Panc1 (cell line): ENCODE measurements at regions not wholly inside any gene's neighbourhood (a gene's known extent, or its start where the extent isn't known, plus 50 kb on each side); places are given as distances from the start of the nearest gene placed in this dataset.

Experiments
- ATAC-seq: fragments of 200-7000 bp; cut with Tn5 transposase; 2 replicates; pipeline ENCODE4 v1.9.1; 2020; ENCODE audit warnings: mild to moderate bottlenecking, moderate library complexity
- BruUV-seq: library from RNA; stranded (reverse); fragments of 400-500 nt; replicated peaks from 2 replicates; lab custom pipeline; 2021; lab: Mats Ljungman, UMichigan
- CTCF ChIA-PET: fragments of 300-600 bp; sonication (Branson Sonifier 250); formaldehyde crosslinking; loops from one replicate; lab custom pipeline; 2022; ENCODE audit warnings: antibody characterized with exemption; lab: Charles Lee
- POLR2A ChIA-PET: fragments of 300-600 bp; sonication (Branson Sonifier 250); formaldehyde crosslinking; loops from one replicate; lab custom pipeline; 2022; ENCODE audit warnings: antibody characterized with exemption; lab: Charles Lee
- DNase-seq: peaks from one replicate; pipeline ENCODE4 v3.0.0-alpha.2; 2010; ENCODE audit warnings: low read depth, low spot score
- H3K27ac ChIP-seq: 2 replicates; pipeline ENCODE4 v1.5.1; 2011; ENCODE audit warnings: mild to moderate bottlenecking, low read length, inconsistent platforms
- H3K27me3 ChIP-seq: fragments of 200-500 bp; sonication (Bioruptor generic); 2 replicates; pipeline ENCODE4 v1.6.0; 2014; ENCODE audit warnings: low read length, inconsistent platforms; ENCODE audit not compliant: control insufficient read depth, insufficient read depth
- H3K36me3 ChIP-seq: fragments of 200-500 bp; sonication (Bioruptor generic); 2 replicates; pipeline ENCODE4 v1.5.1; 2014; ENCODE audit warnings: inconsistent platforms, mild to moderate bottlenecking, low read length, moderate library complexity; ENCODE audit not compliant: control insufficient read depth, insufficient read depth
- H3K4me1 ChIP-seq: 2 replicates; pipeline ENCODE4 v1.5.1; 2011; ENCODE audit warnings: inconsistent platforms, mild to moderate bottlenecking, low read length, moderate library complexity; ENCODE audit not compliant: control insufficient read depth, insufficient read depth
- H3K4me3 ChIP-seq, 2 experiments: 2 replicates each; pipeline ENCODE4 v1.5.1; 2011 to 2012; ENCODE audit warnings: low read depth in 2 of 2, low read length in 2 of 2, mild to moderate bottlenecking in 2 of 2, inconsistent platforms in 1 of 2, moderate library complexity in 1 of 2
- H3K9me3 ChIP-seq: fragments of 200-500 bp; sonication (Bioruptor generic); 2 replicates; pipeline ENCODE4 v1.5.1; 2014; ENCODE audit warnings: low read depth, mild to moderate bottlenecking, inconsistent platforms, low read length, moderate library complexity; ENCODE audit not compliant: control insufficient read depth, insufficient read depth
- POLR2AphosphoS5 ChIP-seq: IDR thresholded peaks from 2 replicates; pipeline ENCODE4 v1.6.1; 2012; ENCODE audit warnings: mild to moderate bottlenecking, low read depth, low read length, moderate library complexity
- TCF7L2 ChIP-seq: IDR thresholded peaks from 2 replicates; pipeline ENCODE4 v1.6.1; 2011; ENCODE audit warnings: mild to moderate bottlenecking, low read depth, low read length, inconsistent platforms
- in situ Hi-C: cut with HindIII; loops from 2 replicates; pipeline ENCODE4 v1.10.0; 2016; ENCODE audit warnings: low sequenced_read_pairs, low pct_unique_long_range_greater_than_20kb
- intact Hi-C: fragments of 100-400 bp; cut with micrococcal nuclease; formaldehyde crosslinking; loops from one replicate; pipeline ENCODE4 v1.10.0; 2022; ENCODE audit not compliant: unreplicated experiment
- TF ChIP-seq, protein P1 (sequence below), 2 experiments: IDR thresholded peaks; 2 replicates each; pipeline ENCODE4 v1.6.1; 2011 to 2012; ENCODE audit warnings: low read depth in 2 of 2, control low read depth in 1 of 2, low read length in 1 of 2, mild to moderate bottlenecking in 1 of 2, moderate library complexity in 1 of 2; ENCODE audit not compliant: insufficient read depth in 1 of 2
- TF ChIP-seq, protein P2 (sequence below): fragments of 450-650 bp; IDR thresholded peaks from 2 replicates; pipeline ENCODE4 v1.5.1; 2017; ENCODE audit warnings: mild to moderate bottlenecking

DNA sequence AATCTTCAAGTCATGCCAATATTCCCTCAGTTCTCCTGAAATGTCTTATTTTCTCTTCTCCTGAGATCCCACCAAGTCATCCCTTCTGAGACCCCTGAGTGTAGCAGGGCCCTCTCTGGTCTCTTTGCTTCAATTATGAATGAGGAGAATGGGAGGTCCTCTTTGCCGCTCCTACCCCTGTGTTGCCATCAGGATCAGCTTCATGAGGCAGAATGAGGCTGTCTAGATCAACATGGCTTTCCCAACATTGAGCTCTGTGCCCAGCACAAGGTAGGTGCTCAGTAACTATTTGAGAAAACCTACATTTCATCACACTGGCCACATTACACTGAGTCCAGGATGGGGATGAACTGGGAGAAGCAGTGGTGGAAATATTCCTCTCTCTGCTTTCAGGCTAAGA is 107.2 kb downstream of the ZNF280B start:
- DNase-seq = no peak
- no peak for ATAC-seq
- POLR2A ChIA-PET = no interaction called here
- Histone ChIP-seq H3K9me3 (no peaks in the 10 kb centered on the region), H3K4me1 (peaks cover 4% of the 10 kb centered on the region; the same call in 1 of the 2 replicates), H3K27me3 (no peaks in the 10 kb centered on the region), H3K27ac (no peak overlapping the region), H3K36me3 (no peaks in the 10 kb centered on the region), H3K4me3 (no peak overlapping the region)
- BruUV-seq = no TSS peak
- CTCF ChIA-PET = no interaction called here
- TF ChIP-seq, protein P1, sequence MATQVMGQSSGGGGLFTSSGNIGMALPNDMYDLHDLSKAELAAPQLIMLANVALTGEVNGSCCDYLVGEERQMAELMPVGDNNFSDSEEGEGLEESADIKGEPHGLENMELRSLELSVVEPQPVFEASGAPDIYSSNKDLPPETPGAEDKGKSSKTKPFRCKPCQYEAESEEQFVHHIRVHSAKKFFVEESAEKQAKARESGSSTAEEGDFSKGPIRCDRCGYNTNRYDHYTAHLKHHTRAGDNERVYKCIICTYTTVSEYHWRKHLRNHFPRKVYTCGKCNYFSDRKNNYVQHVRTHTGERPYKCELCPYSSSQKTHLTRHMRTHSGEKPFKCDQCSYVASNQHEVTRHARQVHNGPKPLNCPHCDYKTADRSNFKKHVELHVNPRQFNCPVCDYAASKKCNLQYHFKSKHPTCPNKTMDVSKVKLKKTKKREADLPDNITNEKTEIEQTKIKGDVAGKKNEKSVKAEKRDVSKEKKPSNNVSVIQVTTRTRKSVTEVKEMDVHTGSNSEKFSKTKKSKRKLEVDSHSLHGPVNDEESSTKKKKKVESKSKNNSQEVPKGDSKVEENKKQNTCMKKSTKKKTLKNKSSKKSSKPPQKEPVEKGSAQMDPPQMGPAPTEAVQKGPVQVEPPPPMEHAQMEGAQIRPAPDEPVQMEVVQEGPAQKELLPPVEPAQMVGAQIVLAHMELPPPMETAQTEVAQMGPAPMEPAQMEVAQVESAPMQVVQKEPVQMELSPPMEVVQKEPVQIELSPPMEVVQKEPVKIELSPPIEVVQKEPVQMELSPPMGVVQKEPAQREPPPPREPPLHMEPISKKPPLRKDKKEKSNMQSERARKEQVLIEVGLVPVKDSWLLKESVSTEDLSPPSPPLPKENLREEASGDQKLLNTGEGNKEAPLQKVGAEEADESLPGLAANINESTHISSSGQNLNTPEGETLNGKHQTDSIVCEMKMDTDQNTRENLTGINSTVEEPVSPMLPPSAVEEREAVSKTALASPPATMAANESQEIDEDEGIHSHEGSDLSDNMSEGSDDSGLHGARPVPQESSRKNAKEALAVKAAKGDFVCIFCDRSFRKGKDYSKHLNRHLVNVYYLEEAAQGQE (IDR thresholded peaks at IDR 0.05; ENCODE audit: insufficient read depth in 1 of 2, low read depth in 2 of 2, low read length in 1 of 2) = no peak
- intact Hi-C loops (no loop called here), in situ Hi-C loops (no loop called here)

- H3K9me3 ChIP-seq = no peaks in the 10 kb centered on the region
- no peaks in the 10 kb centered on the region for H3K36me3 ChIP-seq
- ChIA-PET CTCF (no interaction called here), POLR2A (no interaction called here)
- H3K27me3 ChIP-seq = peaks cover under 1% of the 10 kb centered on the region; the same call in 1 of the 2 replicates
- DNase-seq (no peak), ATAC-seq (no peak)
- TF ChIP-seq TCF7L2 = no peak
- TF ChIP-seq, protein P1 (IDR thresholded peaks at IDR 0.05; ENCODE audit: insufficient read depth in 1 of 2, low read depth in 2 of 2, low read length in 1 of 2) = no peak
- TF ChIP-seq, protein P2, sequence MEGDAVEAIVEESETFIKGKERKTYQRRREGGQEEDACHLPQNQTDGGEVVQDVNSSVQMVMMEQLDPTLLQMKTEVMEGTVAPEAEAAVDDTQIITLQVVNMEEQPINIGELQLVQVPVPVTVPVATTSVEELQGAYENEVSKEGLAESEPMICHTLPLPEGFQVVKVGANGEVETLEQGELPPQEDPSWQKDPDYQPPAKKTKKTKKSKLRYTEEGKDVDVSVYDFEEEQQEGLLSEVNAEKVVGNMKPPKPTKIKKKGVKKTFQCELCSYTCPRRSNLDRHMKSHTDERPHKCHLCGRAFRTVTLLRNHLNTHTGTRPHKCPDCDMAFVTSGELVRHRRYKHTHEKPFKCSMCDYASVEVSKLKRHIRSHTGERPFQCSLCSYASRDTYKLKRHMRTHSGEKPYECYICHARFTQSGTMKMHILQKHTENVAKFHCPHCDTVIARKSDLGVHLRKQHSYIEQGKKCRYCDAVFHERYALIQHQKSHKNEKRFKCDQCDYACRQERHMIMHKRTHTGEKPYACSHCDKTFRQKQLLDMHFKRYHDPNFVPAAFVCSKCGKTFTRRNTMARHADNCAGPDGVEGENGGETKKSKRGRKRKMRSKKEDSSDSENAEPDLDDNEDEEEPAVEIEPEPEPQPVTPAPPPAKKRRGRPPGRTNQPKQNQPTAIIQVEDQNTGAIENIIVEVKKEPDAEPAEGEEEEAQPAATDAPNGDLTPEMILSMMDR = no peak
- no peak for TF ChIP-seq POLR2AphosphoS5
- BruUV-seq = no TSS peak
- no peak overlapping the region for H3K27ac ChIP-seq
- in situ Hi-C loops (no loop called here), intact Hi-C loops (no loop called here)
- no peaks in the 10 kb centered on the region for H3K4me1 ChIP-seq
- H3K4me3 ChIP-seq = no peak overlapping the region
These were observed 105.2 kb downstream of the ZNF280B start for GRCh38 chr22:22403306-22403705.
